BLaER1 treated with 17β-estradiol and CSF1 and Interleukin-3, amounts not matched to agents 10 nM and 100 nM (cell line): ENCODE measurements at regions not wholly inside any gene's neighbourhood (a gene's known extent, or its start where the extent isn't known, plus 50 kb on each side); places are given as distances from the start of the nearest gene placed in this dataset.
A peak's percentile ranks its signal among the peaks of the same experiment; 100 is the strongest.

Experiments used
- H3K27ac ChIP-seq, 11 experiments: shearing (Covaris generic); formaldehyde crosslinking; 2 replicates each; pipeline ENCODE4 v1.8.1; 2022
- H3K27me3 ChIP-seq, 11 experiments: shearing (Covaris generic); formaldehyde crosslinking; 2 replicates each; pipeline ENCODE4 v1.8.1; 2022
- H3K36me3 ChIP-seq, 11 experiments: shearing (Covaris generic); formaldehyde crosslinking; 2 replicates each; pipeline ENCODE4 v1.8.1; 2022
- H3K4me1 ChIP-seq, 10 experiments: shearing (Covaris generic); formaldehyde crosslinking; 2 replicates each; pipeline ENCODE4 v1.8.1; 2022
- H3K4me2 ChIP-seq, 11 experiments: shearing (Covaris generic); formaldehyde crosslinking; 2 replicates each; pipeline ENCODE4 v1.8.1; 2022
- H3K4me3 ChIP-seq, 10 experiments: shearing (Covaris generic); formaldehyde crosslinking; 2 replicates each; pipeline ENCODE4 v1.8.1; 2022
- H3K9ac ChIP-seq, 11 experiments: shearing (Covaris generic); formaldehyde crosslinking; 2 replicates each; pipeline ENCODE4 v1.8.1; 2022
- H3K9me3 ChIP-seq, 11 experiments: shearing (Covaris generic); formaldehyde crosslinking; replicated peaks in 1 of 11; 2 replicates each; pipeline ENCODE4 v1.8.1; 2022
- H4K20me1 ChIP-seq, 11 experiments: shearing (Covaris generic); formaldehyde crosslinking; 2 replicates each; pipeline ENCODE4 v1.8.1; 2022
- Cebpa-rat ChIP-seq, 11 experiments: shearing (Covaris generic); IDR thresholded peaks; 2 replicates each; pipeline ENCODE4 v1.8.1; 2022

- H4K20me1 ChIP-seq, result no peaks in the 10 kb centered on the region
- H3K27me3 ChIP-seq, result no peaks in the 10 kb centered on the region
- H3K4me2 ChIP-seq, result no peak overlapping the region
- TF ChIP-seq Cebpa-rat (IDR thresholded peaks at IDR 0.05), result no peak
- no peak overlapping the region for H3K27ac ChIP-seq
- no peaks in the 10 kb centered on the region for H3K9me3 ChIP-seq
- H3K9ac ChIP-seq, result no peak overlapping the region
- no peaks in the 10 kb centered on the region for H3K4me1 ChIP-seq
- no peaks in the 10 kb centered on the region for H3K36me3 ChIP-seq
- no peak overlapping the region for H3K4me3 ChIP-seq
Measured at GRCh38 chr4:66591968-66592367, 921.7 kb upstream of the EPHA5 start.

- H3K4me2 ChIP-seq, result no peak overlapping the region
- no peak for TF ChIP-seq Cebpa-rat (IDR thresholded peaks at IDR 0.05)
Measured at GRCh38 chr4:66590488-66591215, 920.4 kb upstream of the EPHA5 start.

GRCh38 chr4:66589183-66589582 lies 918.9 kb upstream of the EPHA5 start:
- no peaks in the 10 kb centered on the region for H3K36me3 ChIP-seq
- no peak overlapping the region for H3K27ac ChIP-seq
- H3K4me2 ChIP-seq, result no peak overlapping the region
- no peaks in the 10 kb centered on the region for H3K27me3 ChIP-seq
- TF ChIP-seq Cebpa-rat (IDR thresholded peaks at IDR 0.05), result no peak
- H3K9ac ChIP-seq, result no peak overlapping the region
- no peak overlapping the region for H3K4me3 ChIP-seq
- peaks cover 0 to 7% (median 4%) of the 10 kb centered on the region in 10 experiments; a peak in 6 of 20 replicates for H3K4me1 ChIP-seq
- no peaks in the 10 kb centered on the region for H4K20me1 ChIP-seq
- H3K9me3 ChIP-seq, result no peaks in the 10 kb centered on the region

More at GRCh38 chr4:66590488-66591215, 920.4 kb upstream of the EPHA5 start:
- Histone ChIP-seq H3K4me3 (no peak overlapping the region), H3K27me3 (no peaks in the 10 kb centered on the region), H3K27ac (no peak overlapping the region), H3K36me3 (no peaks in the 10 kb centered on the region), H3K9ac (no peak overlapping the region), H4K20me1 (no peaks in the 10 kb centered on the region), H3K9me3 (no peaks in the 10 kb centered on the region), H3K4me1 (peaks cover 0 to 4% (median 3%) of the 10 kb centered on the region in 10 experiments; a peak in 6 of 20 replicates)

GRCh38 chr4:66585767-66586166 lies 915.5 kb upstream of the EPHA5 start:
- H3K4me2 ChIP-seq, result peak overlapping the region in 3 of 11 experiments; percentile 18 to 32 (median 19); a peak in 4 of 22 replicates
- H3K4me3 ChIP-seq, result no peak overlapping the region
- no peaks in the 10 kb centered on the region for H3K9me3 ChIP-seq
- no peak overlapping the region for H3K9ac ChIP-seq
- no peak overlapping the region for H3K27ac ChIP-seq
- no peaks in the 10 kb centered on the region for H3K27me3 ChIP-seq
- no peaks in the 10 kb centered on the region for H3K36me3 ChIP-seq
- no peaks in the 10 kb centered on the region for H4K20me1 ChIP-seq
- no peak for TF ChIP-seq Cebpa-rat (IDR thresholded peaks at IDR 0.05)
- H3K4me1 ChIP-seq, result peaks cover 0 to 7% (median 4%) of the 10 kb centered on the region in 10 experiments; a peak in 6 of 20 replicates

GRCh38 chr4:66577922-66578321 lies 907.6 kb upstream of the EPHA5 start:
- Histone ChIP-seq H3K27ac (no peak overlapping the region), H3K4me3 (no peak overlapping the region), H3K27me3 (no peaks in the 10 kb centered on the region), H3K4me2 (no peak overlapping the region), H4K20me1 (no peaks in the 10 kb centered on the region), H3K9ac (no peak overlapping the region), H3K4me1 (no peaks in the 10 kb centered on the region), H3K9me3 (no peaks in the 10 kb centered on the region), H3K36me3 (no peaks in the 10 kb centered on the region)
- no peak for TF ChIP-seq Cebpa-rat (IDR thresholded peaks at IDR 0.05)

- H3K27ac ChIP-seq, result no peak overlapping the region
- H4K20me1 ChIP-seq, result no peaks in the 10 kb centered on the region
- no peaks in the 10 kb centered on the region for H3K27me3 ChIP-seq
- no peak for TF ChIP-seq Cebpa-rat (IDR thresholded peaks at IDR 0.05)
- no peak overlapping the region for H3K4me3 ChIP-seq
- no peaks in the 10 kb centered on the region for H3K9me3 ChIP-seq
- H3K36me3 ChIP-seq, result no peaks in the 10 kb centered on the region
- no peak overlapping the region for H3K9ac ChIP-seq
- H3K4me2 ChIP-seq, result no peak overlapping the region
- H3K4me1 ChIP-seq, result no peaks in the 10 kb centered on the region
Measured at GRCh38 chr4:66575008-66575696, 904.9 kb upstream of the EPHA5 start.

- Histone ChIP-seq H3K9ac (no peak overlapping the region), H4K20me1 (no peaks in the 10 kb centered on the region), H3K36me3 (no peaks in the 10 kb centered on the region), H3K4me1 (no peaks in the 10 kb centered on the region), H3K4me2 (no peak overlapping the region), H3K27me3 (no peaks in the 10 kb centered on the region), H3K27ac (no peak overlapping the region), H3K9me3 (no peaks in the 10 kb centered on the region), H3K4me3 (no peak overlapping the region)
- no peak for TF ChIP-seq Cebpa-rat (IDR thresholded peaks at IDR 0.05)
Measured at GRCh38 chr4:66574145-66574978, 904.1 kb upstream of the EPHA5 start.

GRCh38 chr4:66572949-66573348 lies 902.7 kb upstream of the EPHA5 start:
- no peak for TF ChIP-seq Cebpa-rat (IDR thresholded peaks at IDR 0.05)
- H3K4me1 ChIP-seq, result no peaks in the 10 kb centered on the region
- H3K27me3 ChIP-seq, result no peaks in the 10 kb centered on the region
- no peak overlapping the region for H3K4me3 ChIP-seq
- H3K9ac ChIP-seq, result no peak overlapping the region
- no peak overlapping the region for H3K4me2 ChIP-seq
- no peaks in the 10 kb centered on the region for H3K9me3 ChIP-seq
- no peaks in the 10 kb centered on the region for H3K36me3 ChIP-seq
- no peaks in the 10 kb centered on the region for H4K20me1 ChIP-seq
- no peak overlapping the region for H3K27ac ChIP-seq

- Histone ChIP-seq H3K27ac (no peak overlapping the region), H3K36me3 (no peaks in the 10 kb centered on the region), H3K27me3 (no peaks in the 10 kb centered on the region), H3K4me3 (no peak overlapping the region), H3K9ac (no peak overlapping the region), H4K20me1 (no peaks in the 10 kb centered on the region), H3K9me3 (no peaks in the 10 kb centered on the region), H3K4me1 (no peaks in the 10 kb centered on the region), H3K4me2 (no peak overlapping the region)
- peak in 2 of 11 experiments; percentile 18 to 52; a peak in 1 of 22 replicates for TF ChIP-seq Cebpa-rat (IDR thresholded peaks at IDR 0.05)
Measured at GRCh38 chr4:66571145-66571695, 900.9 kb upstream of the EPHA5 start.
